ENCODE measurements at regions not wholly inside any gene's neighbourhood (a gene's known extent, or its start where the extent isn't known, plus 50 kb on each side); places are given as distances from the start of the nearest gene placed in this dataset.

GRCh38 chr5:141742866-141743851 lies 61.1 kb upstream of the ARAP3 start:
- peaks cover 19% of the 10 kb centered on the region in 2 donors for H3K4me1 ChIP-seq (ENCODE audit: control insufficient read depth in 2 of 2, insufficient read depth in 2 of 2, low read length in 2 of 2)
- no peaks in the 10 kb centered on the region for H4K20me1 ChIP-seq (ENCODE audit: control insufficient read depth, insufficient read depth, low read length, poor library complexity, severe bottlenecking)
- intact Hi-C loops (cut with micrococcal nuclease) = no loop called here
- ChIA-PET CTCF (interaction anchor here (0.5 kb wide), 1 partner anchor 41 kb away, joined by 3 read pairs; no protein-coding TSS in a partner anchor), POLR2A (no interaction called here)
- no peak overlapping the region for H3K4me2 ChIP-seq (replicated peaks; ENCODE audit: low read depth, low read length, poor library complexity, severe bottlenecking)
- H3K9ac ChIP-seq (ENCODE audit: low read length) = no peak overlapping the region
- Mint-ChIP-seq H3K4me1 (peaks cover 20% of the 10 kb centered on the region), H3K9me3 (ENCODE audit: insufficient read depth) (no peaks in the 10 kb centered on the region), H3K4me3 (no peak overlapping the region), H3K27ac (no peak overlapping the region), H3K27me3 (peaks cover 50% of the 10 kb centered on the region)
- H2AFZ ChIP-seq (ENCODE audit: insufficient read depth, low read depth, low read length, poor library complexity, severe bottlenecking) = no peak overlapping the region
- DNase-seq = peak; percentile 15
- H3K9me3 ChIP-seq (ENCODE audit: control extremely low read depth in 1 of 3, control insufficient read depth in 2 of 3, insufficient read depth in 1 of 3, low read length in 2 of 3) = no peaks in the 10 kb centered on the region
- H3K27ac ChIP-seq (ENCODE audit: low read length in 2 of 2) = no peak overlapping the region
- TF ChIP-seq, protein P1, sequence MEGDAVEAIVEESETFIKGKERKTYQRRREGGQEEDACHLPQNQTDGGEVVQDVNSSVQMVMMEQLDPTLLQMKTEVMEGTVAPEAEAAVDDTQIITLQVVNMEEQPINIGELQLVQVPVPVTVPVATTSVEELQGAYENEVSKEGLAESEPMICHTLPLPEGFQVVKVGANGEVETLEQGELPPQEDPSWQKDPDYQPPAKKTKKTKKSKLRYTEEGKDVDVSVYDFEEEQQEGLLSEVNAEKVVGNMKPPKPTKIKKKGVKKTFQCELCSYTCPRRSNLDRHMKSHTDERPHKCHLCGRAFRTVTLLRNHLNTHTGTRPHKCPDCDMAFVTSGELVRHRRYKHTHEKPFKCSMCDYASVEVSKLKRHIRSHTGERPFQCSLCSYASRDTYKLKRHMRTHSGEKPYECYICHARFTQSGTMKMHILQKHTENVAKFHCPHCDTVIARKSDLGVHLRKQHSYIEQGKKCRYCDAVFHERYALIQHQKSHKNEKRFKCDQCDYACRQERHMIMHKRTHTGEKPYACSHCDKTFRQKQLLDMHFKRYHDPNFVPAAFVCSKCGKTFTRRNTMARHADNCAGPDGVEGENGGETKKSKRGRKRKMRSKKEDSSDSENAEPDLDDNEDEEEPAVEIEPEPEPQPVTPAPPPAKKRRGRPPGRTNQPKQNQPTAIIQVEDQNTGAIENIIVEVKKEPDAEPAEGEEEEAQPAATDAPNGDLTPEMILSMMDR (IDR thresholded peaks at IDR 0.05) = no peak
- no peak for TF ChIP-seq EZH2 (IDR thresholded peaks at IDR 0.05; ENCODE audit: borderline replicate concordance, insufficient read depth, low read depth, low read length, poor library complexity, severe bottlenecking)
- no peaks in the 10 kb centered on the region for H3K79me2 ChIP-seq (ENCODE audit: control insufficient read depth, insufficient read depth, low read length)
- H3K4me3 ChIP-seq (ENCODE audit: control extremely low read depth in 1 of 5, extremely low read depth in 1 of 5, insufficient read depth in 1 of 5, low read depth in 2 of 5, low read length in 4 of 5) = no peak overlapping the region
- H3K36me3 ChIP-seq (replicated peaks in 1 of 2; ENCODE audit: control extremely low read depth in 1 of 2, control insufficient read depth in 1 of 2, extremely low read depth in 1 of 2, insufficient read depth in 2 of 2, low read length in 1 of 2) = no peaks in the 10 kb centered on the region
- peaks cover 0 to 35% (median 7%) of the 10 kb centered on the region in 4 experiments for H3K27me3 ChIP-seq (replicated peaks in 1 of 4; ENCODE audit: control extremely low read depth in 1 of 4, control insufficient read depth in 3 of 4, insufficient read depth in 4 of 4, low read length in 3 of 4)
- no peak for ATAC-seq (ENCODE audit: low read depth)
- 23% methylated on average over 14 of the region's 18 CpGs for WGBS (ENCODE audit: insufficient coverage)

GRCh38 chr5:141742144-141742543 lies 60.1 kb upstream of the ARAP3 start:
- peaks cover 0 to 45% (median 7%) of the 10 kb centered on the region in 4 experiments for H3K27me3 ChIP-seq (replicated peaks in 1 of 4; ENCODE audit: control extremely low read depth in 1 of 4, control insufficient read depth in 3 of 4, insufficient read depth in 4 of 4, low read length in 3 of 4)
- ATAC-seq (ENCODE audit: low read depth) = no peak
- Mint-ChIP-seq H3K4me3 (no peak overlapping the region), H3K4me1 (peaks cover 10% of the 10 kb centered on the region), H3K27ac (no peak overlapping the region), H3K27me3 (peaks cover 59% of the 10 kb centered on the region), H3K9me3 (ENCODE audit: insufficient read depth) (no peaks in the 10 kb centered on the region)
- 100% methylated on average over 1 of the region's 1 CpG for WGBS (ENCODE audit: insufficient coverage)
- no peak overlapping the region for H2AFZ ChIP-seq (ENCODE audit: insufficient read depth, low read depth, low read length, poor library complexity, severe bottlenecking)
- peaks cover 9% of the 10 kb centered on the region in 2 donors for H3K4me1 ChIP-seq (ENCODE audit: control insufficient read depth in 2 of 2, insufficient read depth in 2 of 2, low read length in 2 of 2)
- H3K27ac ChIP-seq (ENCODE audit: low read length in 2 of 2) = no peak overlapping the region
- ChIA-PET CTCF (interaction anchor here (0.5 to 0.6 kb wide), 2 partner anchors 40 to 79 kb away, joined by 3 read pairs; no protein-coding TSS in a partner anchor), POLR2A (no interaction called here)
- DNase-seq = no peak
- no peaks in the 10 kb centered on the region for H3K9me3 ChIP-seq (ENCODE audit: control extremely low read depth in 1 of 3, control insufficient read depth in 2 of 3, insufficient read depth in 1 of 3, low read length in 2 of 3)
- no peak overlapping the region for H3K4me3 ChIP-seq (ENCODE audit: control extremely low read depth in 1 of 5, extremely low read depth in 1 of 5, insufficient read depth in 1 of 5, low read depth in 2 of 5, low read length in 4 of 5)
- TF ChIP-seq EZH2 (IDR thresholded peaks at IDR 0.05; ENCODE audit: borderline replicate concordance, insufficient read depth, low read depth, low read length, poor library complexity, severe bottlenecking) = no peak
- TF ChIP-seq, protein P1 (IDR thresholded peaks at IDR 0.05) = no peak
- no peak overlapping the region for H3K9ac ChIP-seq (ENCODE audit: low read length)
- H4K20me1 ChIP-seq (ENCODE audit: control insufficient read depth, insufficient read depth, low read length, poor library complexity, severe bottlenecking) = no peaks in the 10 kb centered on the region
- no peak overlapping the region for H3K4me2 ChIP-seq (replicated peaks; ENCODE audit: low read depth, low read length, poor library complexity, severe bottlenecking)
- no peaks in the 10 kb centered on the region for H3K36me3 ChIP-seq (replicated peaks in 1 of 2; ENCODE audit: control extremely low read depth in 1 of 2, control insufficient read depth in 1 of 2, extremely low read depth in 1 of 2, insufficient read depth in 2 of 2, low read length in 1 of 2)
- H3K79me2 ChIP-seq (ENCODE audit: control insufficient read depth, insufficient read depth, low read length) = no peaks in the 10 kb centered on the region
- intact Hi-C loops (cut with micrococcal nuclease) = no loop called here

Measured in B cell (primary cell).